T47D (cell line): ENCODE measurements at regions not wholly inside any gene's neighbourhood (a gene's known extent, or its start where the extent isn't known, plus 50 kb on each side); places are given as distances from the start of the nearest gene placed in this dataset.

Experiments used
- DNase-seq, 2 experiments: peaks; one replicate each; pipeline versions ENCODE4 v3.0.0 to v3.0.0-alpha.2; 2011 to 2012; ENCODE audit warnings: low read depth in 1 of 2, low spot score in 1 of 2
- JUND ChIP-seq: IDR thresholded peaks from 2 replicates; pipeline ENCODE4 v1.6.1; 2012; ENCODE audit warnings: low read depth
- in situ Hi-C: cut with HindIII; loops from 2 replicates; pipeline ENCODE4 v1.10.0; 2016; ENCODE audit warnings: low sequenced_read_pairs, low pct_unique_long_range_greater_than_20kb

DNA sequence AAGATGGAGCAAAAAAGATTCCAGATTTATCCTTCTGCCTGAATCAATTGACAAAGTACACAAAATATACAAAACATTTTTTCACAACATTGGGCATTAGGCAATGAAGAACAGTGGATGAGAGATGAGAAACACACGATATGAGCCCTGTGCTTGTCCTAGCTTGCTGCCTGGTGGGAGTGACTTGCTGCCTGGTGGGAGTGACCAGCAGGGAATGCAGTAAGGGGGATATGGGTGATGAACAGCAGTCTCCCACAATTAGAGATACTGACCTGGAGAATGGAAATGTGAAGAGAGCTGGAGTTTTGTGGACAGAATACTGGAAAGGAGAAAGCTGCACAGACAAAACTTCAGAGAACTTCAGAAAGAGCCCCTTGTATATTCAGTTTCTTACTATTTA is 629.4 kb upstream of the FRG1 start:
- TF ChIP-seq JUND: no peak
- in situ Hi-C loops: no loop called here
- DNase-seq: no peak

DNA sequence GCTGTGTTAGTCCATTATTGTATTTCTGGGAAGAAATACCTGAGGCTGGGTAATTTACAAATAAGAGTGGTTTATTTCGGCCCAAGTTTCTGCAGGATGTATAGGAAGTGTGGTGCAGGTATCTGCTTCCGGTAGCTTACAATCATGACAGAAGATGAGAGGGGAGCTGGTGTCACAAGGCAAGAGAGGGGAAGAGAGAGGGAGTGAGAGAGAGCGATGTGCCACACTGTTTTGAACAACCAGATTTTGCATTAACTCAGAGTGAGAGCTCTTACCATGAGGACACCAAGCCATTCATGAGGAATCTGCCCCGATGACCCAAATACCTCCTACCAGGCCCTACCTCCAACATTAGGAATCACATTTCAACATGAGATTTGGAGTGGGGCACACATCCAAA is 627.6 kb upstream of the FRG1 start:
- DNase-seq: no peak
- TF ChIP-seq JUND: no peak
- in situ Hi-C loops: no loop called here

DNA sequence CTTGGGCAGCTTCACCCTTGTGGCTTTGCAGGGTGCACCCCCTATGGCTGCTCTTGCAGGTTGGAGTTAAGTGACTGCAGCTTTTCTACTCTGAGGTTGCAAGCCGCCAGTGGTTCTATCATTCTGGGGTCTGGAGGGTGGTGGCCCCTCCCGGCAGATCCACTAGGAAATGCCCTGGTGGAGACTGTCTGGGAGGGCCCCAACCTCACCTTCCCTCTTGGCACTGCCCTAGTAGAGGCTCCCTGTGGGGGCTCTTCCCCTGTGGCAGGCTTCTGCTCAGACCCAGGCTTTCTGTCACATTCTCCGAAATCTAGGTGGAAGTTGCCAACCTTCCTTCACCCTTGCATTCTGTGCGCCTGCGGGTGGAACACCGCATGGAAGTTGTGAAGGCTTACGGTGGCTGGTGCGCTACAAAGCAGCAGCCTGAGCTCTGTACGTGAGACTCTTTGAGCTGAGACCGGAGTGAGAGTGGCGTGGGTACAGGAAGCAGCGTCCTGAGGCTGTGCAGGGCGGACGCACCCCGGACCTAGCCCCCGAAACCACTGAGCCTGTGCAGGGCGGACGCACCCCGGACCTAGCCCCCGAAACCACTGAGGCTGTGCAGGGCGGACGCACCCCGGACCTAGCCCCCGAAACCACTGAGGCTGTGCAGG is 626.7 kb upstream of the FRG1 start:
- no peak for DNase-seq
- no peak for TF ChIP-seq JUND
- in situ Hi-C loops: no loop called here

DNA sequence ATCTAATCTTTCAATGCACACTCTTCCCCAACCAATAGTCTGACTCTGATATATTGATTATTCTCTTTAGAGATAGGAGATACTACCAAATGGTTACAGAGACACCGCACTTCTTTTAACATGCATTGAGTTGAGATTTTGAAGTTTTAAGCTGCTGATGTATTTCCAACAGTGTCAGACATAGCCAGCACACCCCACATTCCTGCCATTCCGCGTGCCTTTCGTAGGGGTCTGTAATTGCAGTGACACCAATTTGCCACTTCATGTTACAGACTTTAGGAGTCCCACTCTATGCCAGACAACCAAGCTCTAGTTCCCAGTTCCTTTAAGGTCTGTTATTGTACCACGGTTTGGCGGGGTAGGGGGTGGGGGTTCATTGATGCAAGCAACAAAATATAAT is 618.2 kb upstream of the FRG1 start:
- in situ Hi-C loops: no loop called here
- no peak for TF ChIP-seq JUND
- DNase-seq: no peak

DNA sequence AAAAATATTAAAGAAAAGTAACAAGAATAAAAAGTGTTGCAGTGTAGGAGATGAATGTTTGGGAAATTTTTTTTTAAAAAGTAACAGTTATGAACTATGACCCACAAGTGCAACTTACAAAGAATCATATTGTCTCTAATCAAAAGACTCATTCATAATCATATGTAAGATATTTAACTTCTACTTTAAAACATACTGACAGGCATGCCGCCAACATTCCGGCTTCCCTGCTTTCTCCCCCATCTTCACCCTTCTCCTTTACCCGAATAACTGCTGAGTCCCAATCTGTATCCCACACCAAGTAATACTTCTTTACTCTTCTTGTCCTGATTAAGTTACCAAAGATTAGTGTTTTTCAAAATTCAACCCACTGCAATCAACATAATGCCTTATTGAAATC is 598.8 kb upstream of the FRG1 start:
- no peak for DNase-seq
- in situ Hi-C loops: no loop called here
- TF ChIP-seq JUND: no peak

DNA sequence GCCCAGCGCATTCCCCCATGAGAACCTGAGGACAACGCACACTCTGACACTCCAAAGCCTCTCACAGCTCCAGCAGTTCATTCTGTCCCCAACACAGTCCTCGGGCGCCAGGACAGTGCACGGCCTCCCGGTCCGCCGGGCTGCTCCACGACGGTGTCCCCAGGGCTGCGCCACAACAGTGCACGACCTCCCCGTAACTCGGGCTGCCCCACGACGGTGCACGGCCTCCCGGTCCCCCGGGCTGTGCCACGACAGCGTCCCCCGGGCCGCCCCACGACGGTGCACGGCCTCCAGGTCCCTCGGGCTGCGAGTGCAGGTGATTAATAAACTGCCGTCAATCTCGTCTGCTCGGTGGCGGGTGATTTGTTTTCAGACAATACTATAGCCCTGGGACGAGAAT is 585.1 kb upstream of the FRG1 start:
- in situ Hi-C loops: no loop called here
- no peak for DNase-seq
- no peak for TF ChIP-seq JUND

DNA sequence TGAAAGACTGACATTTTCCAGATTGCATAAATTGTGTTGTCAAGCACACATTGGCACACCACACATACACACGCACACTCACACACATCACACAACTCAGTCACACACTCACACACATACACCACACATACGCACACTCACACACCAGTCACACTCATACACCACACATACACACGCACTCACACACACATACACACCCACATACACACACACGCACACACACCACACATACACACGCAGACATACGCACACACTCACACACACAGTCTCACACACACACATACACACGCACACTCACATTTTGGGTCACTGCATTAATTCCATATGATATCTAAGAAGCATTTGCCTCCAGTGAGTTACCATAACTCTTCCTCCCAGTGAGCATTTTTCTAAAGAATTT is 578.3 kb upstream of the FRG1 start:
- no peak for TF ChIP-seq JUND
- no peak for DNase-seq
- in situ Hi-C loops: no loop called here

DNA sequence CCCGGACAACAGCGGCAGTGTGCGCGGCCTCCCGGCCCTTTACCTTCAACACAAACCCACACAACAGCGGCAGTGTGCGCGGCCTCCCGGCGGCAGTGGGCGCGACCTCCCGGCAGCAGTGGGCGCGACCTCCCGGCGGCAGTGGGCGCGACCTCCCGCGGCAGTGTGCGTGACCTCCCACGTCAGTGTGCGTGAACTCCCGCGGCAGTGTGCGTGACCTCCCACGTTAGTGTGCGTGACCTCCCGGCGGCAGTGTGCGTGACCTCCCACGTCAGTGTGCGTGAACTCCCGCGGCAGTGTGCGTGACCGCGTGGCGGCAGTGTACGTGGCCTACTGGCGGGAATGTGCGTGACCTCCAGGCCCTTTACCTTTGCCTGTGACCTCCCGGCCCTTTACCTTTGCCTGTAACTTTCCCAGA is 576.6 kb upstream of the FRG1 start:
- in situ Hi-C loops: no loop called here
- TF ChIP-seq JUND: no peak
- DNase-seq: peak; percentile 8 to 92

DNA sequence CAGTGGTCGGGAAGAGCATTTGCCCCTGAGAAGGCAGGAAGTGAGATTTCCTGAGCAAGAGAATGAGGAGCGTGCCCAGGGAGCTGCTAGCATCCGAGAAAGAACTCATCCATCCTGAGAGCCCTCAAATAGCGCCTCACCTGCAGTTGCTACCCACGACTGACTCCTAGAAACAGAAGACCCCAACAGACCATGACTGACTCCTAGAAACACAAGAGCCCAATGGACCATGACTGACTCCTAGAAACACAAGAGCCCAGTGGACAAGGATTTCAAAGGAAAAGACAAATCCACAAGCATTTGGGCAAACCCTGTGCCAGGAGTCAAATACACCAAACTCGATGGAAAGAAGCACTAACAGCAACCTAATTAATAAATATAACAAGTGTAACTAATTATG is 575.2 kb upstream of the FRG1 start:
- in situ Hi-C loops: no loop called here
- DNase-seq: no peak
- TF ChIP-seq JUND: no peak

DNA sequence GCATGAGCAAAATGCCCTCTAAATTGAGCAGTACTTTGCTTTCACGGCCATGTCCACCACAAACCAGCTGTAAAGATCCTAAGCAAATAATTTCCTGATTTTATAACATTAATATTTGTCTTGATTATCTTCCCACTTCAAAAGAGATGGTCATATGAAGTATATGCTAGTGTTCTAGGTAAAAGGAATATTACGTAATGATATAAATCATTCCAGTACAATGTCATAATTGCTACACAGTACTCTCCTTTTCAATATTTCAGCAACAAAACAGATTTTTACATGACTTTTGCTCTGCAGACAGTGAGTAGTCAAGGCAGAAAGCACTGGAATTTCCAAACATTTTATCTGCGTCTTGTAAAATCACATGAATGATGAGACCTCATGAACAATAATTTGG is 572.8 kb upstream of the FRG1 start:
- TF ChIP-seq JUND: no peak
- in situ Hi-C loops: no loop called here
- DNase-seq: no peak

DNA sequence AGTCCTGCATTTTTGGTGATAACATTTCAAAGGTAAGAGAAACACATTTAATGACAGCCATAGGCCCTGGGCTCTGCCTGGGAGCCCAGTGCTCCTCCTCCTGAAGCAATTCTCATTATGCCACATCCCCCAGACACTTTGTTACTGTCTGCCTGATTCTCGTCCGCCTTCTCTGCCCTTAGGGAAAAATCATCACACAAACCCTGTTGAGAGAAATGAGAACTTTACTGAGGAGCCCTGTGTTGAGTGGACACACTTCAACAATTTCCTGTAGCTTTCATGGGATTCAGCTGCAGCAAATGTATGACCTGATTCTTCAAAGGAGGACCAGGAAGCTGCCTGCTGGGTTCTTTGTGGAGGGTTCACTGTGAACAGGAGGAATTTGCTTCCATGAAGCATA is 566.5 kb upstream of the FRG1 start:
- in situ Hi-C loops: no loop called here
- no peak for DNase-seq
- TF ChIP-seq JUND: no peak

DNA sequence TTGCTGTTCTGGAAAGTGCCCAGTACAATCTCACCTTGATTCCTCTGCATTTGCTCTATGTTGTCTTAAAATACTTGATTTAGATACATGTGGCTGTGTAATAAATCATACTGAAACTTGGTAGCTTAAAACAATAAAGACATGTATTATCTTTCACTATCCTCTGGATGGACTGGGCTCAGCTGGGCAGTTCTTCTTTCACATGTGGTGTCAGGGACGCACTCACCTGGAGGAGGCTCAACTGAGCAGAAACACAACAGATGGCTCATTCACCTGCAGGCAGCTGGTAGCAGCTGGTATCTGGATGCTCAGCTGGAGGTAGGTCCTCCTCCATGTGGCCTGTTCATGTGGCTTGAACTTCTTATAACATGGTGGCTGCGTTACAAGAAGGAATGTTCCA is 563.8 kb upstream of the FRG1 start:
- DNase-seq: no peak
- in situ Hi-C loops: no loop called here
- TF ChIP-seq JUND: no peak

DNA sequence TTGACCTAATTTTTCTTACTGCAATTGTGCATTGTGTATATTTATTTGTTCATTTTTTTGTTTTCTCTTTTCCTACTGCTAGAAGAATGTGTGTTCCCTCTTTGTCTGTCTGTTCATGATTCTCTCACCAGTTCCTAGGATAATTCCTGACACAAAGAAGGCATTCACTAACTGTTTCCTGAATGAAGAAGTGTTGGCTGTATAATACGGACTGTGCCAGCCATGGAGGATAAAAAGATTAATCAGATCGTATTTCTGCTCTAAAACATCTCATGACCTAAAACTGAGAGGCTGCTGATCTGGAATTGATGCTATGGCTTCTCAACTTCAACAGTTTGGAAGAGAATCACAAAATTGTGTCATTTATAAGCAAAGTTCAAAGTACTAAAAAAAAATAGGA is 563.1 kb upstream of the FRG1 start:
- in situ Hi-C loops: no loop called here
- no peak for DNase-seq
- TF ChIP-seq JUND: no peak

DNA sequence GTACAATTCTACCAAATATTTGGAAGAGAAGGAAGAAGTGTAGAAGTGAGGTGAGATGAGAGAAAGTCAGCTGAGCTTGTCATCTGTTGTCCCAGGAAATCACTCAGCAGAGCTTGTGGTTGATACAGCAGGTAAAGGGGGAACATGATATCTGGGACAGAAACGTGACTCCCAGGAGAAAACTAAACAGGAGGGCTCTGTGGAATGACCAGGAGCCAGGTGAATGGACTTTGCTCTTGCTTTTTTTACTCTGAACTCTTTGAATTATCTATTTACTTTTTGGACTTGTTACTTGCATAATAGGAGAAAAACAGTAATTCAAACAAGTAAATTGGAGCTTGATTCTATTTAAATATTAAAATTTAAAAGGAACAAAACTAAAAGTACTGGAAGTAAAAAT is 555.6 kb upstream of the FRG1 start:
- in situ Hi-C loops: no loop called here
- DNase-seq: no peak
- no peak for TF ChIP-seq JUND
